GM12874 (cell line): ENCODE measurements at regions not wholly inside any gene's neighbourhood (a gene's known extent, or its start where the extent isn't known, plus 50 kb on each side); places are given as distances from the start of the nearest gene placed in this dataset.

Source experiments
- TF ChIP-seq, protein P1 (sequence below): IDR thresholded peaks from 2 replicates; pipeline ENCODE4 v1.5.1; 2011; ENCODE audit warnings: low read depth, mild to moderate bottlenecking, control low read depth, low read length, moderate library complexity; ENCODE audit not compliant: insufficient read depth

DNA sequence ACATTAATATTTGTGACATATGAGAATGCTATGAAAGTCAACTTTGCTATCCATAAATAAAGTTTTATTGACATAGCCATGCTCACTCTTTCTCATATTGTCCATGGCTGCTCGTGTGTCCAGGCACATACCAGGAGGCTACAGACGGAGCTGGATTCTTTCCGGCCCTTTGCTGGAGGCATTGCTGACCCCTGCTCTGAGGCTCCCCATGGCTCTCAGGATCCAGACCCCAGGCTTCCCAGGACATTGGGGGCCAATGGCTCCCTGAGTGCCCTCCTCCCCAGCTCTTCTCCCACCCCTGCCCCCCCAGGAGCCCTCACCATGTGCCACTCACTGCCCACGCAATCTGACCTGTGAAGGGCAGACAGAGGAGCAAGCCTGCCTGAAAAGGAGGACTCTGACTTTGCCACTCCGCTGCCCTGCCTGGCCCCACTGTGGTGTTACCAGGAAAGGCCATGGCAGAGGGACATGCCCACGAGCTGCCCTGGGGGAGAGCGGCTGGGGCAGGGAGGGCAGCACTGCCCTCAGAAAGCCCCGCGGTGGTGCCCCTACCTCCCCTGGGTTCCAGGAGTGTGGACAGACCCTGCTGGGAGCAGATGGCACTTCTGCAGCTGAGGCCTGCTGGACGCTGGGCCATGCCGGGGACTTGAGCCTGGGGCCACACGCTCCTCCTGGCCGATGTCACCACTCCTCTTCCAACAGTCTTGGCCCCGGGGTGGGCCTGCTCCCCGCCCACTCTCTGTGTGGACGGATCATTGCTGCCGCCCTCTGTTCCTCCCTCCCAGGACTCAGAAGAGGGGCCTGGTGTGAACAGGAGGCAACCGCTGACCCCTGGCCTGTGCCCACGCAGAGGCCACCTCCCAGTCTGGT, 97.8 kb upstream of the BHLHE23 start:
- TF ChIP-seq, protein P1, sequence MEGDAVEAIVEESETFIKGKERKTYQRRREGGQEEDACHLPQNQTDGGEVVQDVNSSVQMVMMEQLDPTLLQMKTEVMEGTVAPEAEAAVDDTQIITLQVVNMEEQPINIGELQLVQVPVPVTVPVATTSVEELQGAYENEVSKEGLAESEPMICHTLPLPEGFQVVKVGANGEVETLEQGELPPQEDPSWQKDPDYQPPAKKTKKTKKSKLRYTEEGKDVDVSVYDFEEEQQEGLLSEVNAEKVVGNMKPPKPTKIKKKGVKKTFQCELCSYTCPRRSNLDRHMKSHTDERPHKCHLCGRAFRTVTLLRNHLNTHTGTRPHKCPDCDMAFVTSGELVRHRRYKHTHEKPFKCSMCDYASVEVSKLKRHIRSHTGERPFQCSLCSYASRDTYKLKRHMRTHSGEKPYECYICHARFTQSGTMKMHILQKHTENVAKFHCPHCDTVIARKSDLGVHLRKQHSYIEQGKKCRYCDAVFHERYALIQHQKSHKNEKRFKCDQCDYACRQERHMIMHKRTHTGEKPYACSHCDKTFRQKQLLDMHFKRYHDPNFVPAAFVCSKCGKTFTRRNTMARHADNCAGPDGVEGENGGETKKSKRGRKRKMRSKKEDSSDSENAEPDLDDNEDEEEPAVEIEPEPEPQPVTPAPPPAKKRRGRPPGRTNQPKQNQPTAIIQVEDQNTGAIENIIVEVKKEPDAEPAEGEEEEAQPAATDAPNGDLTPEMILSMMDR, result no peak

DNA sequence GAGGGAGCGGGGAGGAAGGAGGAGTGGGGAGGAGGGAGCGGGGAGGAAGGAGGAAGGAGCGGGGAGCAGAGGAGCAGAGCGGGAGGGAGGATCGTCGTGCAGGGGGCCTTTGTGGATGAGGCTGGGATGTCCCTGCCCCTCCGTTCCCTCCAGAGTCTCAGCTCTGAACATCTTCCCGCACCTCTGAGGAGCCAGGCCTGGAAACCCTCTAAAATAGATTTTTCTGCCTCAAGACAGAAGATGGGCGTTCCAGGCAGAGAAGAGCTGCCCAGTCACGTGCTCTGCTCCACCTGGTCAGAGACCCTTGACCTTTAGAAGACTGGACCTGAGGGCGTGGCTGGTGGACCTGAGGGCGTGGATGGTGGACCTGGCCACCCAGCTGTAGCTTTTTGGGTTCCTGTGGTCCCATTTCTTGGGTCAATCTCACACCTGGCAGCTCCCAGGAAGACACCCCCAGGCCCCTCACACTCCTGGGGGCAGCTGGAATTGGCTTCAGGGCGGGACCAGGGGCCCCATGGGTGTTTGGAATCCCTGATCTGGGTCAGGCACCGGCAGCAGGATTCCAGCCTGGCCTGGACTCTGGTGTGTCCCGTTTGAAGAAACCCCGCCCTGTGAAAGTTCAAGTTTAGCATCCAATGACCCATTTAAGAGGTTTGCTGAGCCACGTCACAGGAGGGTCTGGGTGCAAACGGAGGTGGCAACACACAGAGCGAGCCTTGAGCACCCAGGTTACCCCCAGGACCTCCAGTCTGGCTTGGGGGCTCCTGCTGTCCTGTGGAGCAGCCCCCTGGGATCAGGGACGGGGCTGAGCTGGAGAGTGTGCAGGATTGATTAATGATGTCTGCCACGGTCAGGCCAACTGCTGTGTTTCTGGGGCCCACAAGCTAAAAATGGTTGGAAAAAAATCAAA, 96.9 kb upstream of the BHLHE23 start:
- TF ChIP-seq, protein P1, result no peak

DNA sequence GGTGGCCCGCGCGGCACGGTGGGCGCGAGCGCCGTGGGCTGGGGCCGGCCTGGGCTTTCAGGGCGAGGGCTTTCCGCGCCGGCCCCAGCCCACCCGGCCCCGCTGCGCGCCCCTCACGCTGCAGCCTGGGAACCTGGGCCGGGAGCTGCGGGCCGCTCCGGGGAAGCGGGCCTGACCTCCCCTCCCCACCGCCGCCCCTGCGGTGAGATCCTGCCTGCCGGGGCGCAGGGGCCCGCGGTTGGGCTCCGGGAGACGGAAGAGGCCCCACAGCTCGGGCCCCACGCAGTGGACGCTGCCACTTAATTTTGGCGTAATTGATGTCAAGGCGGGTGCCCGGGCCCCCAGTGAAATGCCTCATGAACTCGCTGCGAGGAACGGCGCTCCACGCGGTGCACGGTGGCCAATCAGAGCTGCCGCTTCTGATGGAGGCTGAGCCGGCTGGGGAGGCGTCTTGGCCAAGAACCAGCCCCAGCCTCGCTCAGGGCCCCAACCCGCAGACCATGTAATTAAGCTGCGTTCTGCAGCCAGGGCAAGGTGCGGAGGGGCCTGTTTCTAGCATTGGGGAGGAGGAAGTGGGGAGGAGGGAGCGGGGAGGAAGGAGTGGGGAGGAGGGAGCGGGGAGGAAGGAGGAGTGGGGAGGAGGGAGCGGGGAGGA, 96.1 kb upstream of the BHLHE23 start:
- TF ChIP-seq, protein P1, result no peak

DNA sequence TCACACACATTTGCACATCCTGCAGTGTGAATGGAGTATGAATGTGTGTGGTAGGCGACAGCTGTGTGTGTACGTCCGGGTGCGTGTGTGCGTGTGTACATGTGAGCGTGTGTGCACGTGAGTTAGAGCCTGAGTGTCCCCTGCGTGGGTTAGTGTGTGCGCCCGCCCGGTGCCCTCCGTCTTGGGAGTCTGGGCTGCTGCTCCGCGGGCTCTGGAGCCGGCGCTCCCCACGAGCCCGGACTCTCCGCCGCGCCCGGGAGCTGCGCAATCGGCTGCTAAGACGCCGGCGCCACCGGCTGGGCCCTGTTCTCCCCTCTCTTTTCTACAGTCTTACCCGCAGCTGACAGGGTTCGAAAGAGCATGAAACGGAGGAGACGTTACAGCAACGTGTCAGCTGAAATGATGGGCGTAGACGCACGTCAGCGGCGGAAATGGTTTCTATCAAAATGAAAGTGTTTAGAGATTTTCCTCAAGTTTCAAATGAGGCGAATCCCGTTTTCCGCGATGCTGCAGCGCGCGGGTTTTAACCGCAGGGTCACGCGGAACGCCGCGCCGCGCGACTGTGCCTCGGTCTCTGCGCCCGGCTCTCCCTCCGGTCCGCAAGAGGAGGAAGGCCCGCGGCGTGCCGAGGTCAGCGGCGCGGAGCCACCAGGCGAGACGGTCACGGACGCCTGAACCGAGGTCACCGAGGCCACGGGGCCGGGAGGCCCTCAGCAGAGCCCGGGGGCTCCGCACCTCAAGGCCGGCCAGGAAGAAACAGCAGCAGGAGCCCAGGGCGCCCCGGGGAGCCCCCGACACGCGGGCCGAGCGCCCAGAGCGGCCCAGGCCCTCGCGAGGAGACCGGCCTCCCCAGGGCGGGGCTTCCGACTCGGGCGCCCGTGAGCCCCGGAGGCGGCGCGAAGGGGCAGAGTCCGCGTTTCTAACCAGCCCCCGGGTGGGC, 95.3 kb upstream of the BHLHE23 start:
- TF ChIP-seq, protein P1, result no peak

DNA sequence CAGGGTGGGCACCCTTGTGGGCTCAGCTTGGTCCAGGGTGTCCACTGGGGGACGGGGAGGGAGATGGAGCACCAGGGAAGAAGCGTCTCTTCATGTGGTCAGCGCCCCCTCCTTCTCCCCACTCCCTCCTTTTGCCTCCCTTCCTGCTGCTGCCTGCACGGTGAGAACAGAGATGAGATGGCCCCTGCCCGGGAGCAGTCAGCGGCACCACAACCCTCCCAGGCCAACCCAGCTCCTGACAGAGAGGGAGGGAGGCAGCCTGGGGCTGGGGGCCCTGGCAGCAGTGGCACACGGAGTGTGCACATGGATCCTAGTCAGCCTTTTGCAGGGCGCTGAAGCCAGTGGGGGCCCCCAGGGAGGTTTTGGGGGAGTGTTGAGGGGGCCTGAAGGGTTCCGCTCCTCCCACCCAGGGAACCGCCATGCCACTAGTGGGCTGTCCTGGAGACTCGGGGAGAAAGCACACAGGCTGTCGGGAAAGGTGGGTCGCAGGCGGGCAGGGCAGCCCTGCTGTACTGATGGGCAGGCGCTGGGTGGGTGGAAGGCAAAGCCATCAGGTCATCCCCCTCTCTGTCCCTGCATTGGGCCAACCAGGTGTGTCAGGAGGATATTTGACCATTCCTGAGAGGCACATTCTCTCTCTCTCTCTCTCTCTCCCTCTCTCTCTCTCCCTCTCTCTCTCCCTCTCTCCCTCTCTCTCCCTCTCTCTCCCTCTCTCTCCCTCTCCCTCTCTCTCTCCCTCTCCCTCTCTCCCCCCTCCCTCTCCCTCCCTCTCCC, 94.3 kb upstream of the BHLHE23 start:
- TF ChIP-seq, protein P1, result no peak

DNA sequence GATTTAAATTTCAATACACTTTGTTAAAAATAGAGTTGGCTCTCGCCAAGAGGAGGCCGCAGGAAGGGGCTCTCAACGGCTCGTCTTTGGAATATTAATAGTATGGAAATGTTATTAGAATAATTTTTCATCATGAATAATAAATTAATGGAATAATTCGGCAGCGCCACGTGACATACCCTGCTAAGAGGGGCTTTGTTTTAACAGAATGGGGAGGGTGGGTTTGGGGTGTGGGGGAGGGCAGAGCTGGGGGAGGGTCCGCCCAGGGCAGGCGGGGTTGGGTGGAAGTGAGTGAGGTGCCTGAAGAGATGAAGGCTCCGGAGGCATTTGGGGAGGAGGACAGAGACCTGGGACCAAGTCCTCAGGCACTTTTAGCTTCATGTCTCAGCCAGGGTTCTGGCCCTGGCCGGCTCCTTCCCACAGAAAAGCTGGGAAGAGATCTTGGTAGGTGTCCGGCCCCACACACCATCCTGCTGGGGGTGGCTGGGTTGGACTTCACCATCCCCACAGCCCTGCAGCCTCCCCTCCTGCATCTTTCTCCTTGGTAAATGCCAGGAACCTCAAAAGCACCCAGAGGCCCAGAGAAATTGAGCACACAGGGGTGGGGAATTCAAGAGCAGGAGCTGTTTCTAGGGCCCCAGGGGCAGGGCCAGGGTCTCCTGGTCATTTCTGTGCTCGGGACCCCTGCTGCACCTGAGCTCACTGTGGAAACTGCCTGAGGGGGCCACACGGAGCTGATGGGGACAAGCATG, 93.6 kb upstream of the BHLHE23 start:
- TF ChIP-seq, protein P1, result no peak
